Limb (tissue), 2 donors: ENCODE measurements at regions not wholly inside any gene's neighbourhood (a gene's known extent, or its start where the extent isn't known, plus 50 kb on each side); places are given as distances from the start of the nearest gene placed in this dataset.

Experiments
- DNase-seq, 2 donors: peaks; one replicate each; pipeline ENCODE4 v3.0.0-alpha.2; 2016; ENCODE audit errors: extremely low spot score in 2 of 2

DNA sequence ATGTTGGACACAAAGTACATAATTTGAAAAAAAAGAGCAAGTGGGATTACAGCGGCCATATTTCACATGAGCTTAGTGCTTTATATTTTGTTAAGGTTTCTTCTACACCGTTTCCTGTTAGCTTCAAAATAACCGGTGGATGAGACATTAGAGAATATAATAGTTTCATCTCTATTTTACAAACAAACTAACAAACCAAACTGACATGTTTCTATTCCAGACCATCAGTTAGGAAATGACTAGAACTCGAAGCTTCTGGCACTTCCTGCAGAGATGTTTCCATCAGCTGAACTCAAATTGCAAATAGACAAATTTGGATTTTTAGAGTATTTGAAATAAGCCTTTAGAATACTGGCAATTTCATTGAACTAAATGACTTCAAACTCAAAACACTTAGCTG, 86.5 kb downstream of the MTRR start:
- no peak for DNase-seq

DNA sequence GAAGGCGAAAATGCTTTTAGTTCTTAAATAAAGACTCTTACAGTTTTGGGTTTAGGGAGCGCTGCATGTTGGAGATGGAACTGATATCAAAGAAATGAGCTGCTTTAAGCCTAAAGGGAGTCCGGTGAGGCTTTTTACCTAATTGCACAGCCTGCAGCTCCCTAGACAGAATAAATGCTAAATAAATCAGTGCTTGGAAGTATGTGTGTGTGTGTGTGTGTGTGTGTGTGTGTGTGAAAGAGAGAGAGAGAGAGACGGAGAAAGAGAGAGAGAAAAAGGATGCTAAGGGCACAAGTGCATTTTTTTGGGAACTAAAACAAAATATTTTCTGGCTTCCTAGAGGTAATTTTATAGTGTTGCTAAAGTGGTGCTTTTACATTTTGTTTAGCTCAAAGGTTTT, 88.4 kb downstream of the MTRR start:
- no peak for DNase-seq

DNA sequence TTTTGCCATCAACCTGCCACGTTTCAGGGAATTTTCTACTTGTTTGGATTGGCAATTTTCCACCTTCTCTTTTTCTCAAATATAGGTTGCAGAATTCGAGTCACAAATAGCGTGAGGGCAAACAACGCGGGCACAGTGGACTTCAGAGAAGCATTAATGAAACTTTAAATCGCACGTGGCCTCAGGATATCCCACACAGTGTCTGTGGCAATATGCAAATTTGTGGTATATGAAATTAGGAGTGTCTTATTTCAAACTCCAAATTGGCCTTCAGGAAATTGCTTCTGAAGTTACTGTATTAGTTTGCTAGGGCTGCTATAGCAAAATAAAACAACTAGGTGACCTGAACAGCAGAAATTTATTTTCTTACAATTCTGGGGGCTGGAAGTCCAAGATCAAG, 91.2 kb downstream of the MTRR start:
- DNase-seq: no peak

DNA sequence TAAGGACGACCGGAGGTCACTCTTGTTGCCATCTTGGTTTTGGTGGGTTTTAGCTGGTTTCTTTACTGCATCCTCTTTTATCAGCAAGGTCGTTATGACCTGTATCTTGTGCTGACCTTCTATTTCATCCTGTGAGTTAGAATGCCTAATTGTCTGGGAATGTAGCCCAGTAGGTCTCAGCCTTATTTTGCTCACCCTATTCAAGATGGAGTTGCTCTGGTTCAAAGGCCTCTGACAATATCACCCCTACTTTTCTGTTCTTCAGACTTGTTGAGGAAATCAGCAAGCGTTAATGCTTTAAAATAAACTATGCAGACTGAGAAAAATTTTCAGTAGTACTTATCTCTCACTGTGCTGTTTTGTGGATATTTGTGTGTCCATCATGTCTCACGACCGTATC, 92.6 kb downstream of the MTRR start:
- DNase-seq: no peak

GRCh38 chr5:7970816-7971215, 101.9 kb downstream of the MTRR start:
- DNase-seq: no peak

DNA sequence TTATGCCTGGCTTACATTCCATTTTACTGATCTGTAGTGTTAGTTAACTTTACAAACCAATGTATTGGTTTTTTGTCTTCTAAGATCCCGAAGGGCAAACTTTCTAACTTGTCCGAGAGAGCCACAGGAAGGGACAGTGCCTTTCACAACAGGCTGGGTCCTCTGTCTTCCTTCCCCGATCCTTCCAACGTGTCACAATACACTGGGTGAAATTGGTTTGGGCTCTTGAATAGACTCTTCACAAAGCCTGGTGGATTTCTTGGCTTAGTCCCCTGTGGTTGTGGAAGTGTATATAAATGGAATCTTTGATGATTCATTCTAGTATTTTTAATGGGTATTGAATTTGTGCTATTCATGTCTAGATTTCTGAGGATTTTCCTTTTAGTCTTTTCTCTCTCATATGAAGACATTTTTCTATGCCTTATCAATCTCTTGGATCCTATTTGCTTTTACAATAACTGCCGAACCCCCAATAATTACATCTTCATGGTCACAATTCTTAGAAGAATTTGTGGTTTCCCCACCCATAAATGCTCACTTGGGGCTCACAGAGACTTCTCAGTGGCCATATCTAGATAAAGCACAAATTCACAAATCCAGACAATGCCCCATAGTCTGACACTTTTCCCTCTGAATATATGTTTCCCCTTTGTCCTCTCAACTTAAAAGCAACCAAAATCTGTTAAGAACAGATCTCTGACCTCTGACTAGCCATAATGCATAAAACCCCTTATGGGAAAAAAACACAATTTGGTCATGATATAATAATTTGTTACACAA, 107.7 kb downstream of the MTRR start:
- no peak for DNase-seq

GRCh38 chr5:7978114-7978513, 109.2 kb downstream of the MTRR start:
- DNase-seq: no peak

GRCh38 chr5:7978991-7979390, 110.0 kb downstream of the MTRR start:
- no peak for DNase-seq

- no peak for DNase-seq
Measured at GRCh38 chr5:7980881-7981280, 111.9 kb downstream of the MTRR start.

DNA sequence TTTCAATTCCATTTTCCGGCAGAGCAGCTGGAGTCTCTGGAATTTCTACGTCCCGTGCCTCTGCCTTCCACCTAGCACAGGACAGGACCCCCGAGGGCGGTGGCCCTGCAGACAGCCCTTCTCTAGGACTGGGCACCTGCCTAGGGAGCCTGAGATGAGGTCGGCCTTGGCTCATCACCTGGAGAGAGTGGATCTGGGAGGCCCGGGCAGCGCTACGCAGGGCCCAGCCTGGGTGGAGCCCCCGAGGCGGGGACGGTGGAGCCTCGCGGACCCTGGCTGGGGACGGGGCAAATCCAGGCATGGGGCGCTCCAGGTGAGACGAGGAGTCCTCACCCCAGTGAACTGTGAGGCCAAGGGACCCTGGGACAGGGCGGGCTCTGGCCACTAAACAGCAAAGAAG, 114.5 kb downstream of the MTRR start:
- no peak for DNase-seq

- DNase-seq: no peak
Measured at GRCh38 chr5:7991125-7991821, 122.3 kb downstream of the MTRR start.

DNA sequence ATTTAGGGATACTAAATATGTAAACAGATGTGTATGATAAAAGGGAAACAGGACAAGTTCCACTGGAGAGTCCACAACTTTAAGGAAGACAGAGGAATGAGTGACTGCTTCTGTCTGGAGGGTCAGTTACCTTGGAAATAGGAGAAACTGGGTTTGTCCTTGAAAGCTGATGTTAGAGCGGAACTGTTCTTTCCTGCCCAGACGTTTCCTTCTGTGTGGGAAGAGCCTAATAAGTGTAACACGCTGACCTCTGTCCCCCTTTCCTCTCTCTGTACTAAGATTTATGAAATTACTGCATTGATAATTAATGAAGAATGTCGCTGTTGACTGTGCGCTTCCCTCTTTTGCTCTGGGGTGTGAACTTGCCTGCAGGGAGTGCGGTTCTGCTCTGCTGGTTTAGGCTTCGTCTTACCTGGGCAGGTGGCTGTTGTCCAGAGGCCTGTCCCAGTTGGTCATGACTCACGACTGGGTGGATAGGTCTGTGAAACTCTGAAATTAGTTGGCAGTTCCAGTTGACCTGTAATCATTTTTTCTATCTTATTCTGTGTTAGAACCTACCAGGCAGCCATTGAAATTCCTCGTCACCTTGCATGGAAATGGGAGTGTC, 126.8 kb downstream of the MTRR start:
- no peak for DNase-seq

- DNase-seq: no peak
Measured at GRCh38 chr5:8005416-8005815, 136.5 kb downstream of the MTRR start.

GRCh38 chr5:8012131-8012977, 143.4 kb downstream of the MTRR start:
- DNase-seq: no peak

DNA sequence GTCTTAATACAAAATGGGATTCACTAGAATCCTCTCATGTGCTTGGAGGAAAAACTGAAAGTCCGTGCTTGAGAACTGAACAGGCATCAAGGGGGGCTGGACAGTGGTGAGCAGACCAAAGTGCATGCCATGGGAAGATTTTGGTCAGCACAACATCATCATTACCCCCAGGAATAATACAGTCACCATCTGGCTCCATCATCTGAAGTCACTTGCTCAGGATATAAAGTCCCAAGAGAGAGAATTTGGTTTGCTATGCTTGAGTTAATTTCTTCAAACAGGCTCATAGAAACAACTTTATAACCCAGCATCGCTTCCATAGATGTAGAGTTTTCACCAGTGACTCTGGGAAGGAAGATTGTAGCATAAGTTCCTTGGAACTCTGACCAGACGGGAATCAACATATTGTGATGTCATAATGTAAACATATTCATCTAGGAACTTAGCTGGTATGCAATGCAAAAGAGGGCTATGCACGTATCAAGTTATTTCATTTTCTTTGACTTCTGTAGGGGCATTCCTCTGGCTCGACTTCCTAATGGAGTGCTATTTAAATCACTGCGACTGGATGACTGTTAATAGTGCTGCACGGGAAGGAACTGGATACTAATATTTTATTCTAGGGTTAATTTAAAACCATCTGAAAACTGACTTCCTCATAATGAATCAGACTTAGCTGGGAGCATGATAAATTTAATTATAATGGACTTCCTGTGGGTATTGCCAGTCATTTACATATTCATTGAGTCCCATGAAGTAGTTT, 145.2 kb downstream of the MTRR start:
- no peak for DNase-seq

- DNase-seq: no peak
Measured at GRCh38 chr5:8019719-8020218, 150.8 kb downstream of the MTRR start.

DNA sequence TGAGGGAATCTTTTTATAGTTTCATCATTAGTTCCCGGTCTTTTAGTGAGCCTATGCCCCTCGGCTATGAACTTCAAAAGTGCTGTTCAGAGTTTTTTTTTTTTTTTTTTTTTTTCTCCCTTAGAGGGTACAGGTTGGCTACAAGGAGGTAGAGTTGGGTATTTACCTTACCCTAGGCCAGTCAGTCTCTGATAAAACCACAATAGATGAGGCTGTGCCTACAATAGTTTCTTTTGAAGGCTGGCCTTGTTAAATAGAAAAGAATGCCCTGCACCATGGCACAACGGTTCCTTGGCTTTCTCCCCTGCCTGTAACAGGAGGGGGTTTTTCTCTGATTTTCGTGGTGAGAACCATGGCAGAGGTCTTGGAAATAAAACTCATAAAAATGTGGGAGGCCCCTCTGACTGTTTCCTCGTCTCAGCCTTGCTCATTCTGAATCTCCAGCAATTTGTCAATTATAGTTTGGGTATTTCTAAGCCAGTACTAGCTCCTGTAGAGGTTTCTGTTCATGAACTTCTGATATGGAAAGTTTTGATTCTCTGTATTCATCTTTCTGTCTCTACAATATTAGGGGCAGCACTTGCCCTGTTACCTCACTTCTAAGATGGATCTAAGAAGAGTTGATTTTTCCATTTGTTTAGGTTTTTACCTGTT, 152.0 kb downstream of the MTRR start:
- no peak for DNase-seq

GRCh38 chr5:8028243-8028642, 159.3 kb downstream of the MTRR start:
- DNase-seq: no peak

DNA sequence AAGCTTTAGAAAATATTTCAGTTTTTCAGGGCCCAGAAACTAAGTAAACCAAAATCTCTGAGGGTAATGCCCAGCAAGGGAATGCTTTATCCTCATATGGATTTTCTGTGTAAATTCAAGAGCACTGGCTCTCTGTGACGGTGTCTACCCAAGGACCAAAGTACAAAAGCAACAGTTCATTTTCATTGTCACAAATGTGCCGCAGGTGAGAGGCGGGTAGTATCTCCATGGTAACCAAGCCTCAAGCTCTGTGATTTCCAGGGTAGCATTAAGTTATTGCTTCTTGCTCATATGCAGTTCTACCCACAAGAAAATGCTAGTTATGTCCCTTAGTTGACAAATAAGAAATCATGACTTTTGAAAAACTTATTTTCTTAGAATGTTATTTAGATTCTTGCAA, 164.3 kb downstream of the MTRR start:
- DNase-seq: no peak

DNA sequence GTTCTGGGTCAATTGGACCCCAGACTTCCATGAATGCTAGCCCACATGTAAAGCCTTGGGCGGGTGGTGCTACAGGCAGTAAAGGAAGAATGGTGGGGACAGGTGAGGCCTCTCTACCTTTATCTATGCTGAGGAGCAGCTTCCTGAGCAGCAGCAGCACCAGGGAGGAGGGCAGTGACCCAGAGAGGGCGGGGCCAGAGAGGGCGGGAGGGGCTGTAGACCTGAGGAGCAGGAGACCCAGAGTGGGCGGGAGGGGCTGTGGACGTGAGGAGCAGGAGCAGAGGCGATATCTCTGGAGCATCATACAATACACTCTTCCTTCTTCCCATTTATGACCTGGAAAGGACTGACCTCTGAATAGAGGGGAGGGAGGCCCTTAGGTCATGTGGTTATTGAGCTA, 165.9 kb downstream of the MTRR start:
- DNase-seq: no peak
